ENCODE measurements at regions not wholly inside any gene's neighbourhood (a gene's known extent, or its start where the extent isn't known, plus 50 kb on each side); places are given as distances from the start of the nearest gene placed in this dataset.

DNA sequence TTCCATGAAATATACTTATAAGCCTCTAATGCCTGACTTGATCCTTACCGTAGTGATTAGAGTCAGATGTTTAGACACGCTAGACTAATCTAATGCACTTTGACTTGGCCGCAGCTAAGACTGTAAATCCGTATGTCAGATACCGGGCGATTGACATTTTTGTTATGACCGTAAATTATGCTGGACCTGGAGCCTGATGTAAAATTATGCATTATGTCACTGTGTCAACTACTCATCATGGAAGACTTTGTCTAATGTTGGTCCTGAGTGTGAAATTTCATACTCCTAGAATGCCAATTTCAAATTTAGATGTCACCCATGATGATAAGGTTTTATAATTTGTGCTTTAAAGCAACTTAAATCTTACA lies 123.6 kb upstream of the LIMCH1 start:
- no peak overlapping the region for H3K4me3 ChIP-seq (ENCODE audit: low read length)
- no peak for TF ChIP-seq ZNF274 (IDR thresholded peaks at IDR 0.05; ENCODE audit: low read depth, low read length)

DNA sequence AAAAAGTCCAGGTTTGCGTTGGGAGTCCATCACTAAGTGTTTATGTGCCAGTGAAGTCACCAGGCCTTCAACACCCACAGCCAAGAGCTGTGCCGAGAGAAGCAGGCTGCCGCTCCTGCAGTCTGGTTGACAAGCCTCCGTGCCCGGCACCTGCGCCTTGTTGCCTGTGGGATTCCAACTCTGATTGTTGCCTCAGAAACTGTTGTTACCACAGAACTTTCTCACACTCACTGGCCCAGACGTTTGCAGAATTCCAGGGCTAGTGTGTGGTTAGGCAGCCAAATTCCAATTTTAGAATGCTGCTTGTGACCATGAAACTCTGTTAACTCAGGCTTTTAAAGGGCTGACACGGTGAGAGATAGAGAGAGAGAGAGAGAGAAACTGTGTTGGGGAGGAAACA lies 119.5 kb upstream of the LIMCH1 start:
- H3K4me3 ChIP-seq (ENCODE audit: low read length) = no peak overlapping the region
- TF ChIP-seq ZNF274 (IDR thresholded peaks at IDR 0.05; ENCODE audit: low read depth, low read length) = no peak

DNA sequence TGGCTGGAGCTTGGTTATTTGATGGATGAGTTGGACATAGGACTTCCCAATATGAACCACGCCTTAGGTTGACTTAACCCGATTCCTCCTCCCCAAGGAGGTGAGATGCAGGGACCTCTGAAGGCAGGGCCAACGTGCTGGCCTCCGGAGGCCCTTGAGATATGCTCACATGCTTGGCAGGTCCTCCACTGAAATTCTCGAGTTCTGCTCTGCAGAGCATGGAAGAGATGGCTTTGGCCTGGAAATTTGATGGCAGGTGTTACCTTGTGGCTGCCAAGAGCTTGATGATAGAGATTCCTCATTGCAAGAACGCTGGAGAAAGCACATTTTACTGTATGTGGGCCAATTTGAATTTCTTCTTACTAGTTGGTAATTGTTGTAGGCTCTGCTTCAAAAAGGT lies 117.4 kb upstream of the LIMCH1 start:
- no peak overlapping the region for H3K4me3 ChIP-seq (ENCODE audit: low read length)
- TF ChIP-seq ZNF274 (IDR thresholded peaks at IDR 0.05; ENCODE audit: low read depth, low read length) = no peak

DNA sequence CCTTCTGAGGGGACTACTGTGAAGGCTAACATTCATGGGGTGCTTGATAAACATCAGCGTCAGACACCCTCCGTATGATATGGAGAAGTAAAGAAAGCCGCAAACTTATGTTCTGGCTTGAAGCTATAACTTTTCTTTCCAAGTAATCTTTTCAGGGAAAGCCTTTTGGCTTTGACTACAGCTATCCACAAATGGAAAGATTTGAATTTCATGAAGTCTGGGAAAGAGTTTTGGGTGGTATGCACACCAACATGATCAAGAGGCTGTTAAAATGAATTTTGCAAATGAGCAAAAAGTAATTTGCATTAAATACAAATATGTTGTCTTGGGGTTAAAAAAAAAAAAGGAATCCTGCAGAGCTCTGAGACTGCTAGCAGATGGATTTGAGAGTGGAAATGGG lies 114.8 kb upstream of the LIMCH1 start:
- TF ChIP-seq ZNF274 (IDR thresholded peaks at IDR 0.05; ENCODE audit: low read depth, low read length) = no peak

DNA sequence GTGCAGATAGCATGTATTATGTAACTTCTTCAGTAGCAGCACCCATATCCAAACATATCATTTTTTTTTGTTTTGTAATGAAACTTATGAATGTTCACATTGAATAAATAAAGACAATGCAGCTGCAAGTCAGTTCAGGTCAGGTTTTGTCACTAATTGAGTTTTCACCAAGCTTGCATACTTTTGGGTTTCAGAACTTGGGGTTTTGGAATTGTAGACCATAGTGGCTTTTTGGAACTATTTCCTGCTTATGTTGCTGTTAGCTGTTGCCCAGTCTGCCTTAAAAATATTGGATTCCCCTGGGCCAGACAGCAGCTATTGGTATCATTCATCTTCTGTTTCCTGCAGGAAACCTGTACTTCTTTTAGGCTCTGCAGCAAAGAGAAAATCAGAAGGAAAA lies 113.4 kb upstream of the LIMCH1 start:
- TF ChIP-seq ZNF274 (IDR thresholded peaks at IDR 0.05; ENCODE audit: low read depth, low read length) = no peak
- H3K4me3 ChIP-seq (ENCODE audit: low read length) = no peak overlapping the region

More for the DNA sequence above, 114.8 kb upstream of the LIMCH1 start:
- H3K4me3 ChIP-seq (ENCODE audit: low read length) = no peak overlapping the region

DNA sequence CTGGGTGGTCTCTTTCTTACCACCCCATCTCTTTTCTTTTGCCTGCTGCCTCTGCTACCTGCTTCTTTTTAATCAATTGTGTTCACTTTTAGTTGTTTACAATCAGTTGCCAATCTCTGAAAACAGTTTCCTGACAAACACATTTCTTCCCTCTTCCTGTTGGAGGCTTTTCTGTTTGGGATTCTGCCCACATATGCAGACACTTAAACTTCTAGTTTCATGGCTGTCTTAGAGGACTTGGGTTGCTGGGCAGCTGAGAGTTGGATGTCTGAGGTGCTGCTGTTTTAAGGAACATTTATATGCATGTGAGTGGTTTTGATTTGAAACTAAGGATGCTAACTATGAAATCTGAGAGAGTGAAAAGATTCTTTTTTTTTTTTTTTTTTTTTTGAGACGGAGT lies 112.3 kb upstream of the LIMCH1 start:
- H3K4me3 ChIP-seq (ENCODE audit: low read length) = no peak overlapping the region
- no peak for TF ChIP-seq ZNF274 (IDR thresholded peaks at IDR 0.05; ENCODE audit: low read depth, low read length)

DNA sequence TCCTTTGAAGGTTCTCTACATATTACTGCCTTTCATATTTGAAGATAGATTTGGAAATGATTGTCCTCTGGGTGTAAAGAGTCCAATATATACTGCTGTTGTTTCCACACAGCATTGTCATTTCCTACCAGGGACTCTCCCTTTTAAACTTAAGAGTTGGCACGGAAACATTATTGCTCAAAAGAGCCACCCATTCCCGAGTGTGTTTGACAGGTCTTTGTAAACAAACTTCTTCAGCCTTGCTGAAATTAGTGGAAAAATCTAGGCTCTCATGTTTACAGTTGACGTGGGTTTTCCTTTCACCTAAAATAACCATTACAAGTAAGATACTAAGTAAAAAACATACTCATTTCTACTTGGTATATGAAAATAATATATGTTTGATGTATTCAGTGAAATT lies 111.4 kb upstream of the LIMCH1 start:
- TF ChIP-seq ZNF274 (IDR thresholded peaks at IDR 0.05; ENCODE audit: low read depth, low read length) = no peak
- no peak overlapping the region for H3K4me3 ChIP-seq (ENCODE audit: low read length)

DNA sequence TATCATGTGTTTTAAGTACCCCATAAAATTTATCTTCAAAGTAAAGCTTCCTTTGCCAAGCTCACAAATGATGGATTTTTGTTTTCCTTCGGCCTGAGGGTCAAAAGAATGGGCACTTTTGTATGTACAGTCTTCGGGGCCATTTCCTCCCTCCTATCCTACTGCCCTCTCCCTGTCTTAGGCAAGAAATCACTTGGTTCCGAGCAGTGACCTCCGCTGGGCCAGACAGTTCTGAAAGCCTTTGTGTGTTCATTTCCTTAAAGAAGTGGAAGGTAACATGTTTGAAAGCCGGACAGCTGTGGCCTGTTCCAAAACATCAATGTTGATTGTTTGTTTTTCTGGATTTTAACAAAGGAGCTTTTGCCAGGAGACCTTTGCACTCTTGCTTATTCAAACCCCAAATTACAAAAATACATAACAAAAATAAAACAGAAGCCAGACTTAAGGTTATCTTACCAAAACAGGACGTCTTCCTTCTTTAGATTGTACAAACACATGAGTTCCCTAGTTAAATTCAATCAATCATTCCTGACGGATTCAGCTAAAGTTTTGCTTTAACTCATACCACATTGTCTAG lies 110.6 kb upstream of the LIMCH1 start:
- TF ChIP-seq ZNF274 (IDR thresholded peaks at IDR 0.05; ENCODE audit: low read depth, low read length) = no peak
- H3K4me3 ChIP-seq (ENCODE audit: low read length) = no peak overlapping the region

DNA sequence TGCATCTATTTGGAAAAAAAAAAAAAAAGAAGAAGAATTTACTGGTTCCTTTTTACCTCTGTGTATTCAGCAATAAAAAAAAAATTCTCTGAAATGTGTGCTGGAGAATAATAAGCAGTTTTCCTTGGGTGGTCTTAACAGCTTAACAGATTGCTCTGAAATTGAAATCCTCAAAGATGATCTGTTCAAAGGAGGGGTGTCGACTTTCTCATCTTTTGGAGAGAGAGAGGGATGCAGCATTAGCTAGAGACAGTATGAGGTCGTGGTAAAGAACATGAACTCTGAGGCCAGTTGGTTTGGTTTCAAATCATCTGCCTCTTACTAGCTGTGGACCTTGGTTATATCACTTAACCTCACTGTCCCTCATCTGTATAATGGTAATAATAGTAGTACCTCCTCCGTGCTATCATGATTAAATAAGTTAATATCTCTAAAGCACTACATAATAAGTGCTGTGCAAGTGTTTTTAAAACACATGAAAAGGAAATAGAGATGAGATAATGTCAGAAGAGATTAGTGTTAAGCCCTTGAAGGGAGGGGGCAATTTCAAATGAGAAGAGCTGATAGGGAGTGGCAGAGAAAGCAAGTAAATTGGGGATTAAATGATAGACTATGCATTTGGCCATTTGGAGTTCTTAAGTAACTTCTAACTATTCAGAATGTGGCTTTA lies 109.9 kb upstream of the LIMCH1 start:
- TF ChIP-seq ZNF274 (IDR thresholded peaks at IDR 0.05; ENCODE audit: low read depth, low read length) = no peak
- H3K4me3 ChIP-seq (ENCODE audit: low read length) = no peak overlapping the region

DNA sequence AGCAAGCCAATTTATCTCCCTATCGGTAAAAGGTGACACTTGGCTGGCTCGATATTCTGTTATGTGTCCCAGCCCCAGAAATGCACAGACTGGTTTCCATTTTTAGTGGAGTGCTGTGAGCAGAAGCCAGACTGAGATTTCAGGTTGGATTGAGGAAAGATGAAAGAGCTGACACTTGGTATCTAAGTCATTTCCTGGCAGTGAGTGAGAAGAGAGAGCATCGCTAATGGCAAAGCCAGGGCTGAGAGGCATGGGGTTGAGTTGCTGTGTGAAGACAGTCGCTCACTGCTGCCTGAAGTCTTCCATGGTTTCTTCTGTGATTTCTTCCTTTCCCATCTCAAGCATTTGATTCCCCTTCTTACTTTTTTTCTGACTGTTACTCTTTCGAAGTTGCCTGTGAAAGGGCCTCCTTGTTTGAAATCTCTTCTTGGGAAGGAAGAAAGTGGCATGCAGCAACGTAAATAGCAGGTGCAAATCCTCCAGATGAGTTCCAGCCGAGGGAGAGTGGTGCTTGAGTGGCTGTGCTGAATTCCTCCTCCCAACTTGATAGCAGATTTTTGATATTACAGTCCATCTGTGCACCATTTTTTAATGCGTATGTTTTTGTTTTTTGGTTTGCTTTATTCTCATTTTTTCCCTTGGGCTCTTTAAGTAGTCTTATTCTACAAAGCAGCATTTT lies 109.2 kb upstream of the LIMCH1 start:
- H3K4me3 ChIP-seq (ENCODE audit: low read length) = no peak overlapping the region
- TF ChIP-seq ZNF274 (IDR thresholded peaks at IDR 0.05; ENCODE audit: low read depth, low read length) = no peak

DNA sequence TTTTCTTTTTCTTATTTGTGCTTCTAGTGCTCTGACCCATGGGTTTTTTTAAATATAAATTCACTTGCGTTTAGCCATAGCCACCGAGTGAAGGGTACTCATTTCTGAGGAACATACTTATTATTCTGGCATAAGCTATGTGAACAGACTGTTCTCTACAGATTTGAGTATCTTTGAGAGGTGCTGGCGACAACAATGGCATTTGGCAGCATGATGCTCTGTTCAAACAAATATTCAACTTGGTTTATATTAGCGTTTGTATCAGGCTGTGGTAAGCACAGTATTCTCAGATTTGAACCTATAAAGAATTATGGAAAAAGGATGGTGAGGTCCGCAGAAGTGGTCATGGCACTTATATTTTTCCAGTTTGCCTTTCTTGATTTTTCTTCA lies 108.7 kb upstream of the LIMCH1 start:
- H3K4me3 ChIP-seq (ENCODE audit: low read length) = no peak overlapping the region
- no peak for TF ChIP-seq ZNF274 (IDR thresholded peaks at IDR 0.05; ENCODE audit: low read depth, low read length)

DNA sequence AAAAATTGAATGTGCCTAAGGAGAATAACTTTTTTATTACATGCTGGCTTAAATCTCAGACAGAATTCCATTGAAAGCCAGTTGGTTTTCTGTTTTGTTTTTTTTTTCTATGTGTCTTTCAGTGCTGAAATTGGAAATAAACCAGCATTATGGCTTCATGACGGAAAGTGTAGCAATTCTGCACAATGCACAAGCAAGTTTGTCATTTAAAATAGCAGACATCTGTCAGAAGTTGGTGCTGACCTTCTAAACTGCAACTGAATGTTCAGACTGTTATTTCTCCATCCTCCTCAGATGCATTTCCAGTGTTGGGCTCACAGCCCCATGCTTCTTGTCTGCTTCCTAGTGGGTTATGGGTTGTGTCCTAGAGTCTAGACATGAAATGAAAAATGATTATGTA lies 107.2 kb upstream of the LIMCH1 start:
- H3K4me3 ChIP-seq (ENCODE audit: low read length) = no peak overlapping the region
- no peak for TF ChIP-seq ZNF274 (IDR thresholded peaks at IDR 0.05; ENCODE audit: low read depth, low read length)

DNA sequence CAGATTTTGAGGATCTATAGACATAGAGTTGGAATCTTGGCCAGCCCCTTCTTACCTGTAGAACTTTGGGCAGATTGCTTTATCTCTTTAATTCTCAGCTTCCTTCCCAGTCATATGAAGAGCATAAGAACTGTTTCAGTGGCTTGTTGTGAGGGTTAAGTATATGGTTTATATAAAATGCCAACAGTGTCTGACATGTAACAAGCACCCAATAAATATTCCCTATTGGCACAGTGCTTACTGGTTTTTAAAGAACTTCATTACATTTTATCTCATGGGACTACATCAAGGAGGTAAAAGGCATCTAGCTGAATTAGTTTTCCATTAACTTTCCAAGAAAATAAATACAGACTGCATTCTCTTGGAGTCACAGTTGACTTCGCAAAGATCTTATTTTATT lies 106.7 kb upstream of the LIMCH1 start:
- TF ChIP-seq ZNF274 (IDR thresholded peaks at IDR 0.05; ENCODE audit: low read depth, low read length) = no peak
- no peak overlapping the region for H3K4me3 ChIP-seq (ENCODE audit: low read length)

DNA sequence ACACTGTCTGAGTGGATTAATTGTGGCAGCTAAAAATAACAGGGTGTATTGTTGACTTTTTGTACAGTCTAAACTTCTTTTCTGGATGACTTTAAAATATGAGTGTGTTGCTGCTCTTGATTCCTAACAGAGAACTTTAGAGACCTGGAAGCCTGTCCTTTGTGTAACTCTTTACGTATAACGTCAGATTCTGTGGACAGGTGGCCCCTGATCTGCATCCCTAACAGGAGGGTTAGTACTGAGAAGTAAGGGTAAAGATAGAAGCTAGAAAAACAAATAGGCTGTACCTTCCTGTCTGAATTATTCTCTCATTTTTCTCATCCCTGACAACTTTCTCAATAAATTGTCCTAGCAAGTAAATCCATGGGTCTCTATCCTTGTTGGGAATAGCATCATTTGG lies 105.7 kb upstream of the LIMCH1 start:
- H3K4me3 ChIP-seq (ENCODE audit: low read length) = no peak overlapping the region
- no peak for TF ChIP-seq ZNF274 (IDR thresholded peaks at IDR 0.05; ENCODE audit: low read depth, low read length)

DNA sequence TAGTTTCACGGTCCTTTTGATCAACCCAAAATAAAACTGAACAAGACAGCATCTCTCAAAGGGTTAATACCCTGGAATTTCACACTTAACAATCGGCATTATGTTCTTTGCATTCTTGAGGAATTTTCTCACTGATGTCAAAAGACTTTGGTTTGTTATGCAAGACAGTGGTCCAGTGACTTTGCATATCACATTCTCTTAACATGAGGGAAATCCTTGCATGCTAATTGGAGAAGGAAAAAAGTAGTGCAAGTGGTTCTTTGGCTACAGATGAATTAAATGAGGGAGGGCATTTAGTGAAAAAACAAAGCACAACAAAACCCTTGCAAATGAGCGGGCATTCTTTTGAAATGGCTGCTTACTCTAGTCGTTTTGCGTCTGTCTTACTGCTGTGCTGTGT lies 105.1 kb upstream of the LIMCH1 start:
- no peak for TF ChIP-seq ZNF274 (IDR thresholded peaks at IDR 0.05; ENCODE audit: low read depth, low read length)
- H3K4me3 ChIP-seq (ENCODE audit: low read length) = no peak overlapping the region

Data from GM08714 (cell line).